HG03354 (cell line): ENCODE measurements at regions not wholly inside any gene's neighbourhood (a gene's known extent, or its start where the extent isn't known, plus 50 kb on each side); places are given as distances from the start of the nearest gene placed in this dataset.
A peak's percentile ranks its signal among the peaks of the same experiment; 100 is the strongest.

Experiments
- ATAC-seq: cut with Tn5 transposase; IDR thresholded peaks from one replicate; pipeline ENCODE4 v1.9.1; 2021; ENCODE audit warnings: mild to moderate bottlenecking; ENCODE audit not compliant: unreplicated experiment, poor library complexity, severe bottlenecking

DNA sequence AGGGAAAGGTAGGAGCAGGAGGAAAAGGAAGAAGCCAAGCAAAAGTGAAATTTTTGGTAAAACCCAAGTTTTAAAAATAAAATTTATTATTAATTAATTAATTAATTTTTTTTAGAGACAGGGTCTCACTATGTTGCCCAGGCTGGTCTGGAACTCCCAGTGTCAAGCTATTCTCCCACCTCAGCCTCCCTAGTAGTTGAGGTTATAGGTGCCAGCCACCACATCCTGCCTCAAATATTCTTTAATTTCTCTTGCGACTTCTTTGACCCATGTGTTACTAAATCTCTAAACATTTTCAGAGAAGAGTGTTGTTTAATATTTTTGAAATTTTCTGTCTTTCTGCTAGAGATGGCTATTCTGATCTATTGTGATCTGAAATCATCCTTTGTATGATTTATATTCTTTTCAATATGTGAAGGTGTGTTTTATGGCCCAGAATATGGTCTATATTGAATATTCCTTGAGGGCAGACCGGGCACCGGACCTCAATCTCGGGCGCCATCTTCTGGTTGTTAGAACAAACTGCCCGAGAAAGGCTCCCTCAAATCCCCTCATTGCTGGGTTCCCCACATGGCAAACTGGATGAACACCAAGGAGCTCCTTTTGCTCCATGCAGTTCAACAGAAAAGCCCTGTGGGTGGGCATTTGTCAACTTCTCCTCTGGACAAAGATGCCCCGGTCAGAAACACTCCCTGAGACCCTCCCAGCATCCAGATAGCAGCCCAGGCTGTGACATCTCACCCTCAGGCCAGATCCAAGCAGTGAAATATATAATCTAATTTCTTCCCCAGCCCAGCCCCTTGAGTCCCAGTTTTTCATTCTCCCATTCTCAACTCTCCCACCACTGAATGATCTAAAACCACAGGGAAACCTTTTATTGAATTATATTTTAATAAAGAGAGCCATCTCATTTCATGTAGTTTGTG is 110.5 kb downstream of the ASCL4 start:
- ATAC-seq = no peak

DNA sequence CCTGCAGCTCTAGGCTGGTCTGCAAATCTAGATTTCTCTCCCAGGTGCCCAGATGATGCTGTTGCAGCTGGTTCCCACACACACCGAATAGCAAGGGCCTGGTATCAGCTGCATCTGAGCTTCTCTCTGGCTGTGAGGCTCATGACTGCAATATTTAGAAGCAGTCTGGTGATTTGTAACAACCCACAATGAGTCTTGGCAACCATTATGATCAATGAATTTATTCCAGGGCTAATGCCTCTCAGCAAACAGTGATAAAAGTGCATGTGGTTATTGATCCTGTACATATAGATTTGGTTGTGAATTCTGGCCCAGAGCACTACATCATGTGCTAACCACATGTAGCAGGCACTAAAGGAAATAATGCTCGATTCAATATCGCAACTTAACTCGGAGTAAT is 114.3 kb downstream of the ASCL4 start:
- ATAC-seq = no peak

DNA sequence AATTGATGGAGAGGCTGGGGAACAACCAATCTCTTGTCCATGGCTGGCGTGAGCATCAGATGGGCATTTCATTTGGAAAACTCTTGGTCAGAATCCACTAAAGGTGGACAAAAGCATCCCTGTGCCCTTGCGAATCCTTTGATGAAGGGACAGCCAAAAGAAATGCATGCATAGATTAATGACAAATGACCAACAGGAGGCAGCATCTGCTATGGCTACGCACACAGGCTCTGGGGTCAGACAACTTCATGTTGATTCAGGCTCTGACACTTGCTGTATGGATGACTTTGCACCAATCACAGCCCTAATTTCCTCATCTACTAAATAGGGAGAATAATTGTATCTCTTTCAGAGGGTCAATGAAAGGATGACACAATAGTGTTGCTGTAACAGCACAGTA is 117.5 kb downstream of the ASCL4 start:
- no peak for ATAC-seq

- no peak for ATAC-seq
These were observed 120.1 kb downstream of the ASCL4 start for GRCh38 chr12:107894589-107894988.

GRCh38 chr12:107895966-107896365 is 121.5 kb downstream of the ASCL4 start:
- ATAC-seq = no peak

DNA sequence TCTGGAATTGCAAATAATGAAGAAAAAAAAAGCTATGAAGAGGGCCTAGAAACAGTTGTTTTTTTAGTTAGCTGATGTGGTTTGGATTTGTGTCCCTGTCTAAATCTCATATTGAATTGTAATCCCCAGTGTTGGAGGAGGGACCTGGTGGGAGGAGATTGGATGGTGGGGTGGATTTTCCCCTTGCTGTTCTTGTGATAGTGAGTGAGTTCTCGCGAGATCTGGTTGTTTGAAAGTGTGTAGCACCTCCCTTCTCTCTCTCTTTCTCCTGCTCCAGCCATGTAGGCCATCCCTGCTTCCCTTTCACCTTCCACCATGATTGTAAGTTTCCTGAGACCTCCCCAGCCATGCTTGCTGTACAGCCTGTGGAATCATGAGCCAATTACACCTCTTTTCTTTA is 126.1 kb downstream of the ASCL4 start:
- ATAC-seq = no peak

DNA sequence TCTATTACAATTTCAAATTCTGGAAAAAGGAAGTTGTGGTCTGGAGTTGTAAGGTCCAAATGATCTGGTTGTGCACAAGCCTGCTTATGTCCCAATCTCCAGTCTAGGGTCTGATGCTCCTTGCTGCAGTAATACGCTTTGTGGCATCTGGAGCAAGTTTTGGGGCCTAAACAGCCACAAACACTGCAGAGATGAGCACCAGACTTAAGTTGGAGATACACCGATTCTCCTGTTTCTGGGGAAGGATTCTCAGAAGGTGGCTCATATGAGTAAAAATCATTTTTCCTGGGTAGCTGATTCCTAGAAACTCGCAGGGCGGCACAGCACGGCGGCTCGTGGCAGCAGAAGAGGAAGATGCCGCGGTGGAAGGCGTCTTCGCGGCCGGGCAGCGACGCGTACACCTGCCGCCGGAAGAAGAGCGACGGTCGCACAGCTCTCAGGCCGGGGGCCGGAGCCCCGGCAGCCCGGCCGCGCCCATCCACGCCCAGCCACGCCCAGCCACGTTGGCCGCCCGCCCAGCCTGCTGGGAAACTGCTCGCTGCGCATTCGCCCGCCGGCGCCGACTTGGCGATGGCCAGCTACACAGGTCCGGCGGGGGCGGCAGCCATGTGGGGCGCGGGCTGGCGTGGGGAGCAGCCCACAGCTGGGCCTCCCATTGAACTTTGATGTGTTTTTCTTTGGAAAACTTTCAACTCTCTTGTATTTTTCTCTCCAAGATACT is 129.0 kb downstream of the ASCL4 start:
- ATAC-seq = peak; percentile 99

DNA sequence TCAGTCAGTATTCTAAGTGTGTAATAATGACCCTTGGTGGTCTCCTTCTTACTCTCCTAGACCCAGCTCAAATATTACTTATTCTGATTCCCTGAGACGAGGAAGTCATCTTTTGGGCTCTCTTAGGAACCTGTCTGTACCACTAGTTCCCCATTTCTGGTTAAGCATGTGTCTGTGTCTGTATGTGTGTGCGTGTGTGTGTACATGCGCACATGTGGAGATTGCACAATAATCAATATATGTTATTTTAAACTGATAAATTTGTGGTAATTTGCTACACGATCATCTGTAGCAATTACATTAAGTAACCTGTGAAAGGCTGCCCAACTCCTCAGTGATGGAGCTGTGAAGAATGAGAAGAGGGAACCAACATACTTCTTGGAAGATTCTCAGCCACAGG is 132.2 kb downstream of the ASCL4 start:
- no peak for ATAC-seq

GRCh38 chr12:107912421-107913004 is 138.0 kb downstream of the ASCL4 start:
- peak; percentile 75 for ATAC-seq

- no peak for ATAC-seq
These were observed 140.0 kb downstream of the ASCL4 start for GRCh38 chr12:107914460-107914977.

DNA sequence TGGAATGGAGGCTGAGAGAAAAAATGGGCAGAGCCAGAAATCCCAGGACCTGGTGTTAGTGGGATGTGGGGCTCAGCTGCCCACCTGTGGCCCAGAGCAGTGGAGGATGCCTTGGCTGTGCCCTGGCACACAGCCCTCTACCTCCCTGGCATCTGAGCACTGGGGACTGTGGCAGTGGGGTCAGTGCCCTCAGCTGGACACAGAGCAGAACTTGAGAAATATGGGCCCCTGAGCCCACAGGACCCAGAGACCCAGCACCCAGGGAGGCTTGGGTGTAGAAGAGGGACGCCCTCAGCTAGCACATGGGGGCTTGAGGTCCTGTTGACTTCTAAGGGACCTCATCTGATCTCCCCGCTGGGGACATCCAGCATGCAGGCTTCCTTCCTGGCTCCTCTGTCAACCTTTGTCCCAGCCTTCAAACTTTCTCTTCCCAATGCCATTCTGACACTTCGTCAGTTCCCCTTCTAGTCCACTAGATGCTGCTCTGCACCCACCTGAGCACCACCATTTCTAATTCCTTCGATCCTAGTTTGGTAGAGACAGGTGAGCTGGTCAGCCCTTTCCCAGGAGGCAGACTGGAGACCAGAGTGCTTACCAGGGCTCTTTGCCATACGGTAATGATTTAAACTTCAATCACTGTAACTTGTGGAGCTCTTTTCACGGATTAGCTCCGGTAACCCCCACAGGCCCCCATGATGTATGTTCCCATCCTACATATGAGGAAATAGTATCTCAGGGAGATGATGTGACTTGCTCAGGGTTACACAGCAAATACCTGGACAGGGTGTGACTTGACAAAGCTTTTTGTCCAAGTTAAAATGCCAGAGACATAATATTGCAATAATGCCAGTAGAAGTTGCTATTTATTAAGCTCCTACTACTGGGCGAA is 143.7 kb downstream of the ASCL4 start:
- no peak for ATAC-seq

GRCh38 chr12:107921062-107921461 is 146.6 kb downstream of the ASCL4 start:
- no peak for ATAC-seq

- ATAC-seq = no peak
These were observed 150.6 kb downstream of the ASCL4 start for GRCh38 chr12:107925125-107925524.

DNA sequence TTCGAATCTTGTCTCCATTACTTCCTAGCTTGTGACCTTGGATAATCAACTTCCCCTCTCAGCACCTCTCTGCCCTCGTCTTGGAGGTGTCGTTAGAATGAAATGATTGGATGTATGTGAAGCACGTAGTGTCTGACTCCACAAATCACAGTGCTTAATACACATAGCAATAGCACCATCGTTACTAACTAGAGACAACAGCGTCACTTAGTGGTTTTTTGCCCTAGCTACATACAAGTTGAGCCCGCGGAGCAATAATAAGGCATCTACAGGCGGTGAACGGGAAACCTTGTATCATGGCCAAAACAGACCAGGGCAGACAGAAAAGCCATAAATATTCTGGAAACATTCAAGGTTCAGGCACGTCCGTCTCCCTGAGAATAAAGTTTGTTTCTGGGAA is 154.9 kb downstream of the ASCL4 start:
- ATAC-seq = no peak

DNA sequence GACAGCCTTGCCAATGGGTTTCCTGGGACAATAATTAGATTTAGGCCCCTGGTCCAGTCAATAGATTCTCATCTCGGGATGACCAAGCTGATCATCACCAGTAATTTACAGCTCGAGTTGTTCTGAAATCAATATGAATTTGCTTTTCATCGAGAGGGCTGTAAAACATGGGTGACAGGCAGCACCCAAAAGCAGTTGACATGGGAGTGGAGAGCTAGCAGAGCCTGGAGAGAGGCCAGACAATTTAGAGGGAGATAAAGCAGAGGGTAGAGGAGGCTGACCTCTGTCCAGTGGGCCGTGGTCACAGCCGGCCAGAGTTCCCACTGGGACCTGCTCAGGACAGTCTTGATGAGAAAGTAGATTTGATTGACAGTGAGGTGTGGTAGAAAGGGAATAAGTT is 157.3 kb downstream of the ASCL4 start:
- no peak for ATAC-seq

- ATAC-seq = no peak
These were observed 163.9 kb downstream of the ASCL4 start for GRCh38 chr12:107938446-107938845.

DNA sequence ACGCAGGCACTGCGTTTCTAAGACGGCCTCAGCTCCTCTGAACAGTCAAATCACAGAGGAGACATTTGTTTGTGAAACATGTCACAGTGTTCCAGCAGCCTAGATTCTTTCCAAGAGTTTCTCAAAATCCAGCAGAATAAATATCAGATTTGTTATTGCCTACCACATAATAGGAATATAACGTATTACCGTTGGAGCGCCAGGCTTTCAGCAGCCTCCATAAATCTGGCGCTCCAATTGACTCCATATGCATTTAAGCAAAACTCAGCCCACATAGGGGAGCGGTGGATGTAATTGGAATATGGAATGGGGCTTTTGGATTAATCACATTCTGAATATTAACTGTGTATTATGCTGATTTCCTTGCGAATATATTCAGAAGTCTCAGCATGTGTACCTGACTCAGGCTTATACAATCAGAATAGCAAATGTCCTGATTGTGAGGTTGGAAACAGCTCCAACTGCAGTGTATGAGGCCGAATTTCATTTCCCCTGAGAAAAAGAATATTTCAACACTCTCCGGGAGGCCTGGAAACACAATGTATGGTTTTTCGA is 174.0 kb downstream of the ASCL4 start:
- ATAC-seq = no peak

DNA sequence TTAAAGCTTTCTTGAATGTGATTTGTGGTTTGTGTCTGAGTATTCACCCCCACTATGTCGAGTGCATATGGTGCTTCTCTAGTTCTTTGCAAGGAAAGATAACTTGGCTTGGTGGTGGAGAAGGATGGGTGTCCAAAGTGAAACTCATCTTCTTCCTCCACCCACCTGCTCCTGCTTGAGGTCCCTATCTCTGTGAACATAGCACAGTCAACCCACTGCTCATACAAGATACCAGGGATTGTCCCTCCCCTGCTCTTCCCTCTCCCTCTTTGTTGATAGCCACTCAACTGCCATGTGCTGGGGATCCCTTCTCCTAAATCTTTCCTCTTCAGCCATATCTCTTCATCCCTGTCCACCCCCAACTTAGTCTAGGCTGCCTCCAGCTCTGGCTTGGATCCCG is 176.5 kb downstream of the ASCL4 start:
- ATAC-seq = no peak

DNA sequence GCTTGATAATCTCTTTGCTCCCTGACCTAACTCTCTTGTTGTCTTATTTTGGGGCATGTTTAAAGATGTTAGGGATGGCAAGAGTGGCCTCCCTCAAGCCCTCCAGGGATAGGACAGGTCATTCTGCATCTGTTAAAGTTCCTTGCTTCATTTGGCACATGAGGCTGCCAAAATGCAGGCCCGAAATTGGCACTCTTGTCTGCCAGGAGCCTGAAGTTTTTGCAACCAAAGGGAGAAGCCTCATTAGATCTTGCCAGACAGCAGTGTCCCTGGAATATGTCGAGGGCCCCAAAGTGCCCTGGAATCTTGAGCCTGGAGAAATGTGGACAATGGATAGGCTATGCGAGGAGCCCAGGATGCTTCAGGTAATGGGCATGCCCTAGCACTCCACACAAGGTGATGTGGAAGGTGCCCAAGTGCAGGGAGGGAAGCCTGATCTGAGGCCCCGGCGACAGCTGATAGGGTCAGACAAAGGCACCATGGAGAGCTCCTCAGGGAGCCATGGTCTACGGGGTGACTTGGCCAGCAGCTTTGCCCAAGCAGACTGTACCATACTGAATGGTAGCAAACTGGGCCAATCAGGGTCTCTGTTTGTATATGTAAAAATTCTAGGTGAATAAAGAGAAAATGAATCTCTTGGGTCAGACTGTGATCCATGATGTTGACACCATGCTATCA is 173.0 kb upstream of the WSCD2 start:
- ATAC-seq = no peak
